ENCODE measurements at regions not wholly inside any gene's neighbourhood (a gene's known extent, or its start where the extent isn't known, plus 50 kb on each side); places are given as distances from the start of the nearest gene placed in this dataset.
"Not testable (repeated sequence)": the region's sequence is repeated elsewhere in the genome, so short reads cannot be mapped to it uniquely, and the experiment has no call there.

- DNase-seq (ENCODE audit: low read depth), result no peak
Observed at GRCh38 chr7:54259185-54259584, 283.0 kb upstream of the VSTM2A start.

DNA sequence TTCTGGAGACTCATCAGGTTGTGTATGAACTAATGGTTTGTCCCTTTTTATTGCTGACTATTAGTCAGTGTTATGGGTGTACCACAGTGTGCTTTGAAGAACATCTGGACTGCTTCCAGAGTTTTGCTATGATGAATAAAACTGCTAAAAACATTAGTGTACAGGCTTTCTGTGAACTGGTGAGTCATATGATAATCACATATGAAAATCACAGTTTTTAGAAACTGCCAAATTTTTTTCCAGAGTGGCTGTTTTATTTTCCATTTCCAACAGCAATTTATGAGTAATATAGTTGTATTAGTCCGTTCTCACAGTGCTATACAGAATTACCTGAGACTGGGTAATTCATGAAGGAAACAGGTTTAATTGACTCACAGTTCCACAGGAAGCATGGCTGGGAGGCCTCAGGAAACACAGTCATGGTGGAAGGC is 281.2 kb upstream of the VSTM2A start:
- peak; percentile 5 for DNase-seq (ENCODE audit: low read depth)

DNA sequence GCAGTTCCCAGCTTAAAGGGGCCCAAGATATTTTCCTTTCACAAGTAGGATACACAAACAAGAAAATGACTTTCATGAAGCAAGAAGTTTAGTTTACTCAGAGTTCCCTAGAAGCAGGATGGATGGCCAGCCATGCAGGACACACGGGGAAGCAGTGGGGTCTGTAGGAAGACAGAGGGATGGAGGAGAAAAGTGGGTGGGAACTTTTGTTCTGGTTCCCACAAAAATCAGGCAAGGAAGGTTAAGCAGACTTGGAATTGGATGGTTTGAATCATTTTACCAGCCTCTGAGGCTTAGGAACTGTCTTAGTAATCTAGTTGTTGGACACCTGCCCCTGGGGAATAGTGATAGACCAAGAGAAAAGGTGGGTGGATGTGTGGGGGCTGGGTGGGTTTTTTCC is 263.3 kb upstream of the VSTM2A start:
- DNase-seq (ENCODE audit: low read depth), result no peak

GRCh38 chr7:54292171-54292925 is 249.8 kb upstream of the VSTM2A start:
- no peak for DNase-seq (ENCODE audit: low read depth)

DNA sequence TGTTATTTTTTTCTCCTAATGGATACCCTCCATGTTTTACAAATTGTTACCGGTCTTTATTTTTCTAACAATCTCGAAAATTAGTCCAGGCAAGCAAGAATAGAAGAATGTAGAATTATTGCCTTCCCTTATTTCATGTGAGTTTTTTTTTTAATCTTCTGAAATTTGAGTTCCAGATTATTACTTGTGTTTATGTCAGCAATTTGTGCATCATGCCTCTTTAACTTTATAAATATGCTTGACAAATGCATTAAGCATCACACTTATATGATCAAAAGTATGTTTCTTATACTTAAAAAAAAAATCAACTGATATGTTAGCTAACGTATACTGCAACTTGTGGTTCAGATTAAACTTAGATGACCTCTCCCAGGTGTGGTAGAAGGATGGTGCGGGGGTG is 242.7 kb upstream of the VSTM2A start:
- DNase-seq (ENCODE audit: low read depth), result no peak

DNA sequence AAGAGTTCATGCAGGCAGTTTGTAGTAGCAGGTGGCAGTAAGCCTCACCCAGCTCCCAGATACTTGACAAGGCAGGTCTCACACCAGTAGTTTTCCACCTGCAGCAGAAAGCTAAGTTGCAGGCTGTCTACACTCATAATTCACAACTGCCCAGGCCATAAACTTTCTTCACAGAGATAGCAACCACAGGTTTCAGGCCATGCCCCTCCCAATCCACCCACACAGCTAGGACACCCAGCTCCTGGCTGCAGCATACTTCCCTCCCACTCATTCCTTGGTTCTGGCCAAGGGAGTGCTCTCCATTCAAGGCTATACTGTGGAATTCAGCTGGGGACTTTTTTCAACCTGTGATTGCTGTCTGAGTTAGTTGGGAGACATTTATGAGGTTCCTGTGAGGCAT is 226.2 kb upstream of the VSTM2A start:
- not testable (repeated sequence) for DNase-seq (ENCODE audit: low read depth)

- DNase-seq (ENCODE audit: low read depth), result no peak
Observed at GRCh38 chr7:54326592-54327167, 215.5 kb upstream of the VSTM2A start.

DNA sequence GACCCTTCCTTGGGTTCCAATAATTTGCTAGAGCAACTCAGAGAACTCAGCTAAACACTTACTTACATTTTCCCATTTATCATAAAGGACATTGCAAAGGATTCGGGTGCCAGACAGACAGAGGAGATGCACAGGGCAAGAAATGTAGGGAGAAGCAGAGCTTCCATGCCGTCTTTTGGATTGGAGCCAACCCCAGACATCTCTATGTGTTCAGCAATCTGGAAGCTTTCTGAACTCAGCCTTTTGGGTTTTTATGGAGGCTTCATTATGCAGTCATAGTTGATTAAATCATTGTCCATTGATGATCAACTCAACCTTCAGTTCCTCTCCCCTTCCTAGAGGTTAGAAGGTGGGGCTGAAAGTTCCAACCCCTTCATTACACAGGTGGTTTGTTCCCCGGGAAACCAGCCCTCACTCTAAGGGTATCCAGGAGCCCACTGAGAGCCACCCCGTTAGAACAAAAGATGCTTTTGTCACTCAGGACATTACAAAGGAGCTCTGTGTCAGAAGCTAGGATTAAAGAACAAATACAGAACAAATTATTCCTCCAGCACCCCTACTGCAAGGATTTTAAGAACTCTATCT is 211.9 kb upstream of the VSTM2A start:
- DNase-seq (ENCODE audit: low read depth), result no peak

GRCh38 chr7:54331311-54331710 is 210.9 kb upstream of the VSTM2A start:
- no peak for DNase-seq (ENCODE audit: low read depth)

DNA sequence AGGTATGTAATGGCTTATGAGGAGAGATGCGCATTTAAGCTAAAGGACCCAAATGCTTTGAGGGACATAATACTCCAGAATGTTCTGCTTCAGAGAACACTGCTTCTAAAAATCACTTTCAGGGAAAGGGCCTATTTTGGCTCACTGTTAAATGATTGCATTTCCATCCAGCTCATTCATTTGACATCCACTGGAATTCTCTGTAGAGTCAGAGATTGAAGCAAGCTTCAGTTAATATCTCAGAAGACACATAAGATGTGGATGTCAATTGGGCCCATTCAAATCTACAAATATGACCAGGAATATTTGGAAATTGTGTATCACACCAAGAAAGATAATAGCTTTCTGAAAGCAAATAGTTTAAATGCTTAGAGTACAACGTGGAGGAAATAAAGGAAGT is 209.9 kb upstream of the VSTM2A start:
- DNase-seq (ENCODE audit: low read depth), result no peak

- no peak for DNase-seq (ENCODE audit: low read depth)
Observed at GRCh38 chr7:54333952-54334351, 208.2 kb upstream of the VSTM2A start.

DNA sequence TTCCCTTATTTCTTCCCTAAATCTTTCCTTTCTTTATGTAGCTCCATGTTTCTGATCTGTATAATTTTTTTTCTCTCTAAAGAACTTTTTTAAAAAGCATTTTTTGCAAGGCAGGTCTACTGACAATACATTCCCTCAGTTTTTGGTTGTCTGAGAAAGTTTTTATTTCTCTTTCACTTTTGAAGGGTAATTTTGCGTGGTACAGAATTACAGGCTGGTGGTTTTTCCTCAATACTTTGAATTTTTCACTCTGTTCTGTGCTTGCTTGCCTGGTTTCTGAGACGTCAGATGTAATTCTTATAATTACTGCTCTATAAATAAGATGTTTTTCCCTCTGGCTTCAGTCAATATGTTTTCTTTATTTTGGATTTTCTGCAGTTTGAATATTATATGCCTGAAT is 205.4 kb upstream of the VSTM2A start:
- DNase-seq (ENCODE audit: low read depth), result no peak

DNA sequence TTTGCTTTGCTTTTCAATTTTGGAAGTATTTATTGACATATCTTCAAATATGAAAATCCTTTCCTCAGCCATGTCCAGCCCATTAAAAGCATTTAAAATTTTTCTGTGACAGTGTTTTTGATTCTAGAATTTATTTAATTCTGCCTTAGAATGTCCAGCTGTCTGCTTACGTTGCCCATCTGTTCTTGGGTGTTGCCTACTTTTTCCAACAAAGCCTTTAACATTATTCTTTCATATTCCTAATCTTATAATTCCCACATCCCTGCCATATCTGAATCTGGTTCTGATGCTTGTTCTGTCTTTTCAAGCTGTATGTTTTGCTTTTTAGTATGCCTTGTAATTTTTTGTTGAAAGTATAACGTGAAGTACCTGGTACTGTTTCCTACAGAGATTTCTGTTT is 204.7 kb upstream of the VSTM2A start:
- DNase-seq (ENCODE audit: low read depth), result no peak

- DNase-seq (ENCODE audit: low read depth), result no peak
Observed at GRCh38 chr7:54338319-54338718, 203.9 kb upstream of the VSTM2A start.

- no peak for DNase-seq (ENCODE audit: low read depth)
Observed at GRCh38 chr7:54339073-54339472, 203.1 kb upstream of the VSTM2A start.

GRCh38 chr7:54342458-54342857 is 199.7 kb upstream of the VSTM2A start:
- DNase-seq (ENCODE audit: low read depth), result no peak

GRCh38 chr7:54343511-54343910 is 198.7 kb upstream of the VSTM2A start:
- no peak for DNase-seq (ENCODE audit: low read depth)

DNA sequence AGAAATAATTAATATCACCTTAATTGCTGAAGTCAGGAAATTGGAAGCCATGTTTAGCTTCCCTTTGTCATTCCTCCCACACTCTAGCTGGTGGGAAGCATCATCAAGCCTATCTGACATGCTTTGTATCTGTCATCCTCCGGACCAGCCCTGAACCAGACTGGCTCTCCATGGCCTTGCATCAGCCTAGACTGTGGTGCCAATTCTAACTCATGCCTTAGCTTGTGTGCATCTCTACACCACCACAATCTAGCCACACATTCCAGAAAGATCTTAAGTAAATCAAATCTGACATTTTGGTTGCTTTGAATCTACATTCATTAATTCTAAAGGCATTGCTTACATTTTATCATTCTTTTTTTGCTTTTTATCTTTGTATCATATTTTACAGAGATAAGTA is 196.4 kb upstream of the VSTM2A start:
- no peak for DNase-seq (ENCODE audit: low read depth)

DNA sequence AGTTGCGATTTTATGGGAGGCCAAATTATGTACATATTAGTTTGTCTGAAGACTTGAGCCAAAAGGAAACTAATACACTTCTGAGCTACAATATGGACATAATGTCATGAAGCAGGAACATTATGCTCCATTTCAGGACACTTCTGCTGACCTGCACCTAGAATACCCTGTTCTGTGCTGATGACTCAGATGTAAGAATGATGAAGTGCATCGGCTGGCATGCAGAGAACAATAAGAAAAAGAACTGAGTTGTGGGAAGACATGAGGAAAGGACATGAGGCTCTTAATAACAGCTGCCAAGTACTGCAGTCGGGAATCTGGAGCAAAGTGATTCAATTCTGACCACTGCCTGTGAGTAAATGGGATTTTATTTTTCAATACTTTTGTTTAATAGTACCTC is 192.9 kb upstream of the VSTM2A start:
- no peak for DNase-seq (ENCODE audit: low read depth)

DNA sequence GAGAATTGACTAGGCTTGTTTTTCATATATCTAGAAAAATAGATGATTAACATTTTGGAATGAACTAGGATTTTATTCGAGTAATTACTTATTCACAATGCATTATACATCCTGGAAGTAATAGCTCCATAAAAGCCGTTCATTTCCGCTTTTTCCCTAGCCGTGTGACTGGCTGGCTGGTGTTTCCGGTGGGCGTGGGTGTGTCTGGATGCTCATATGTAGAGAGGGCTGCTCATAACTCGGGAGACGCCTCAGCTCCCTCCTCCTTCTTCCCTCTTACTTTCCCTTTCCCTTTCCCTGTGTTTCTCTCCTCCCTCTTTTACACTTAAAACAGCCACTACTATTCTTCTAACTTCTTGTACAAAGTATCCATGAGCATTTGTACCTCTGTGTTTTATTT is 187.7 kb upstream of the VSTM2A start:
- DNase-seq (ENCODE audit: low read depth), result no peak

DNA sequence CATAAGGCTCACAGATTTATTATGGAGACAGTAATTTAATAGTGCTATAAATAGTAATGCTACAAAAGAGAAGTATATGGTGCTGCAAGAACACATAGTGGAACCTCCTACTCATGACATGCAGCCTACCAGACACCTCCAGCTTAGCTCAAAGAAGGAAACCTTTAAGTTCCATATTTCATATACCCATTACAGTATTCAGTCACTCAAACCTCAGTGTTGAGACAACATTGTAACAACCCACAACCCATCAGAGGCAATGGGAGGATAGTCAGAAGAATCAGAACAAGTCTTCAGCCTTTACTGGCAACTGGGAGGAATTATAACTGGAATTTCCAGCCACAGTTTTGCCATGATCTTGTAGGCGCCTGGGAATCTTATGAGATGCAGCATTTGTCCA is 186.3 kb upstream of the VSTM2A start:
- DNase-seq (ENCODE audit: low read depth), result no peak

DNA sequence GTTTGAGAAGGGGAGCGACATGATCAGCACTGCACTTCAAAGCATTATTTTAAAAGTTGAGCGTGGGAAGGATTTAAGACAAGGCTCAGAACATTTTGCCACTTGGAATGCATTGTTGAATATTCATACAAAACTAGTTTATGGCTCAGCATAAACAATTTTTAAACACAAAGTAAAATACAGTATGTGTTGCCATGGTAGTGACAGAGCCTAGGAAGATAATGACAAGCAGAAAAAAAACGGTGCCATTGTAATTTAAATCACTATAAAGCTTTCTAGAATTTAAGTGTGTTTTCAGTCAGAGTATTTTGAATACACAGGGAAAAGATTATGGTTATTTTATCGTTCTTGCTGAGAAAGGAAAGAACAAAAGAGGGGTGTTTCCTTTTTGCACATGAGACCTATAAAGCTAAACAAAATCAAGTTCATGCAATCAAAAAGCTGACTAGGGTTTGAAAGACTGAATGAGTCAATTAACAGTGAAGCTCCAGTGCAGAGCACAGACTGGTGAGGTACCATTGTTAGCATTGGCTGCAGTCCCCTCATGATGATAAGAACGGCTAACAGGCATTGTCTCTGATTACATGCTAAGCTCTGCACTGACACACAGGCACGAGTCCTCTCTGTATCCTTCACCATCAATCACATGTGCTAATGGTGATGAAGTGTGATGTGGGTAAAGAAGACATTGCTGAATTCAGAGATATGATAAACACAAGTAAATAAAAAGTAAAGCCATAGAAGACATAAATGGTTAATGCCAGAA is 181.9 kb upstream of the VSTM2A start:
- DNase-seq (ENCODE audit: low read depth), result no peak

DNA sequence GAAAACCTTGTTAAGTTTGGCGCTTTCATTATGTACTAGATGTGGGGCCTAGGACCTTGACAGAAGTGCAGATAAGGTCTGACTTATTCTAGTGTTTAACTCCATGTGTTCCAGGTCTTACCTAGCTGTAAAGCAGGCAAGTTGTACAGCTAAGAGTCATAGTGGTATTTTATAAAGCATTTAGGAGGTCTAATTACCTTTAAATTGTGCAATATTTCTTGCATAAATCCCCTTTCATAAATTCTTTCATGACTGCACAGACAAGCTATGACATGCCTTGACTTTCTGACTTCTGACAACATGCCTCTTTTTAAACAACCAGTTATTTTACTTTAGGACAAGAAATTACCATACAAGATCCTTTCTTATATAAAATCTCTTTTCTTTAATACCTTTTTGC is 151.6 kb upstream of the VSTM2A start:
- DNase-seq (ENCODE audit: low read depth), result no peak
